ENCODE measurements at regions not wholly inside any gene's neighbourhood (a gene's known extent, or its start where the extent isn't known, plus 50 kb on each side); places are given as distances from the start of the nearest gene placed in this dataset.

DNA sequence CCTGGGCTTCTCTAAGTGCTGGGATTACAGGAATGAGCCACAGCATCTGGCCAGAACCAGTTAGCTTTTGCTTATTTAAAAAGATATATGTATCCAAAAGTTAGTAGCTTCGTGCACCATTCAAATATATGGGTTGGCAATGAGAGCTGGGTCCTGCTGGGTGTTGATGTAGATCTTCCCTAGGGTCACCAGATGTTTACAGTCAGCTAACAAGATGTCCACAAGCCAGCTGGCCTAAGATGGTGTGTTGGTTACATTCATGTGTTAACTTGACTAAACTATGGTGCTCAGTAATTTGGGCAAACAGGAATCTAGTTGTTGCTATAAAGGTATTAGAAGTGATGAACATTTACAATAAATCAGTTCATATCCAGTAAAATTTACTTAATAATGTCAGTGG is 948.6 kb upstream of the EDIL3 start (continued):
- TF ChIP-seq, protein P1, sequence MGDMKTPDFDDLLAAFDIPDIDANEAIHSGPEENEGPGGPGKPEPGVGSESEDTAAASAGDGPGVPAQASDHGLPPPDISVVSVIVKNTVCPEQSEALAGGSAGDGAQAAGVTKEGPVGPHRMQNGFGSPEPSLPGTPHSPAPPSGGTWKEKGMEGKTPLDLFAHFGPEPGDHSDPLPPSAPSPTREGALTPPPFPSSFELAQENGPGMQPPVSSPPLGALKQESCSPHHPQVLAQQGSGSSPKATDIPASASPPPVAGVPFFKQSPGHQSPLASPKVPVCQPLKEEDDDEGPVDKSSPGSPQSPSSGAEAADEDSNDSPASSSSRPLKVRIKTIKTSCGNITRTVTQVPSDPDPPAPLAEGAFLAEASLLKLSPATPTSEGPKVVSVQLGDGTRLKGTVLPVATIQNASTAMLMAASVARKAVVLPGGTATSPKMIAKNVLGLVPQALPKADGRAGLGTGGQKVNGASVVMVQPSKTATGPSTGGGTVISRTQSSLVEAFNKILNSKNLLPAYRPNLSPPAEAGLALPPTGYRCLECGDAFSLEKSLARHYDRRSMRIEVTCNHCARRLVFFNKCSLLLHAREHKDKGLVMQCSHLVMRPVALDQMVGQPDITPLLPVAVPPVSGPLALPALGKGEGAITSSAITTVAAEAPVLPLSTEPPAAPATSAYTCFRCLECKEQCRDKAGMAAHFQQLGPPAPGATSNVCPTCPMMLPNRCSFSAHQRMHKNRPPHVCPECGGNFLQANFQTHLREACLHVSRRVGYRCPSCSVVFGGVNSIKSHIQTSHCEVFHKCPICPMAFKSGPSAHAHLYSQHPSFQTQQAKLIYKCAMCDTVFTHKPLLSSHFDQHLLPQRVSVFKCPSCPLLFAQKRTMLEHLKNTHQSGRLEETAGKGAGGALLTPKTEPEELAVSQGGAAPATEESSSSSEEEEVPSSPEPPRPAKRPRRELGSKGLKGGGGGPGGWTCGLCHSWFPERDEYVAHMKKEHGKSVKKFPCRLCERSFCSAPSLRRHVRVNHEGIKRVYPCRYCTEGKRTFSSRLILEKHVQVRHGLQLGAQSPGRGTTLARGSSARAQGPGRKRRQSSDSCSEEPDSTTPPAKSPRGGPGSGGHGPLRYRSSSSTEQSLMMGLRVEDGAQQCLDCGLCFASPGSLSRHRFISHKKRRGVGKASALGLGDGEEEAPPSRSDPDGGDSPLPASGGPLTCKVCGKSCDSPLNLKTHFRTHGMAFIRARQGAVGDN (IDR thresholded peaks at IDR 0.05), result no peak
- TF ChIP-seq RAD51 (IDR thresholded peaks at IDR 0.05) (no peak), TCF7 (IDR thresholded peaks at IDR 0.05; ENCODE audit: borderline replicate concordance) (no peak), EP300 (IDR thresholded peaks at IDR 0.05; ENCODE audit: borderline replicate concordance in 1 of 2, control insufficient read depth in 1 of 2, low read depth in 2 of 2, low read length in 2 of 2) (no peak), NFYB (IDR thresholded peaks at IDR 0.05; ENCODE audit: insufficient read depth, low read depth, low read length) (no peak), SMAD1 (IDR thresholded peaks at IDR 0.05; ENCODE audit: low read depth, partially characterized antibody) (no peak)
- TF ChIP-seq, protein P2, sequence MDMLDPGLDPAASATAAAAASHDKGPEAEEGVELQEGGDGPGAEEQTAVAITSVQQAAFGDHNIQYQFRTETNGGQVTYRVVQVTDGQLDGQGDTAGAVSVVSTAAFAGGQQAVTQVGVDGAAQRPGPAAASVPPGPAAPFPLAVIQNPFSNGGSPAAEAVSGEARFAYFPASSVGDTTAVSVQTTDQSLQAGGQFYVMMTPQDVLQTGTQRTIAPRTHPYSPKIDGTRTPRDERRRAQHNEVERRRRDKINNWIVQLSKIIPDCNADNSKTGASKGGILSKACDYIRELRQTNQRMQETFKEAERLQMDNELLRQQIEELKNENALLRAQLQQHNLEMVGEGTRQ (IDR thresholded peaks at IDR 0.05; ENCODE audit: borderline replicate concordance, low read depth, low read length), result no peak

DNA sequence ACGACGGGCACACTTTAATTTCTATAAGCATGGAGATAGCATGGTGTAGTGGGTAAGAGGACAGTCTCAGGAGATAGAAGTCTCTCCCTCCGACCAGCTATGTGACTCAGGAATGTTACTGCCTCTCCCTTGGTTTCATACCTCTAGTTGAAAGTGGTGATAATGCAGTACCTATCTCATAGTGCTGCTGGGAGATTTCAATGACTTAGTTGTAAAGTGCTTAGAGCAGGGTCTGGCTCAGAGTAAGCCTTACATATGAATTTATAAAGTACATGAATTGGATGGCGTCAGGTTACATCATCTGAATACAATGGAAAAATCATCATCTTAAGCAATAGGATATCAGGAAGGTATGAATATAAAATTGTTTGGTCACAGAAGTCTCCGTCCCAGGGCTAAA is 952.8 kb upstream of the EDIL3 start:
- Histone ChIP-seq H3K79me2 (ENCODE audit: control insufficient read depth, insufficient read depth, low read length) (no peaks in the 10 kb centered on the region), H3K27ac (ENCODE audit: control insufficient read depth, insufficient read depth) (no peak overlapping the region), H3K36me3 (ENCODE audit: control insufficient read depth in 2 of 2, insufficient read depth in 2 of 2, low read length in 1 of 2) (no peaks in the 10 kb centered on the region), H3K4me2 (ENCODE audit: control insufficient read depth, insufficient read depth) (no peak overlapping the region), H3K4me1 (ENCODE audit: control insufficient read depth, insufficient read depth, low read length) (no peaks in the 10 kb centered on the region), H3K27me3 (replicated peaks in 1 of 2; ENCODE audit: control insufficient read depth in 2 of 2, insufficient read depth in 2 of 2, low read length in 1 of 2) (no peaks in the 10 kb centered on the region), H3K9me3 (replicated peaks; ENCODE audit: control insufficient read depth, insufficient read depth, low read length) (no peaks in the 10 kb centered on the region), H3K9ac (ENCODE audit: control insufficient read depth, insufficient read depth, low read length) (no peak overlapping the region), H2AFZ (ENCODE audit: control insufficient read depth, low read depth, low read length) (no peak overlapping the region), H4K20me1 (ENCODE audit: control insufficient read depth, insufficient read depth) (no peaks in the 10 kb centered on the region), H3K4me3 (no peak overlapping the region)
- in situ Hi-C loops (cut with MboI), result no loop called here
- FAIRE-seq (no peak), DNase-seq (ENCODE audit: low read depth, low spot score) (no peak), ATAC-seq (no peak)
- intact Hi-C loops (cut with micrococcal nuclease; ENCODE audit: unreplicated experiment), result no loop called here
- RAD21 ChIA-PET (ENCODE audit: unreplicated experiment), result no interaction called here
- BruUV-seq (replicated peaks), result no TSS peak
- POLR2A ChIA-PET, result no interaction called here
- SMC1A ChIA-PET (ENCODE audit: uncharacterized antibody, unreplicated experiment), result no interaction called here
- CTCF ChIA-PET, result no interaction called here
- WGBS (ENCODE audit: insufficient coverage, insufficient replicate concordance, low lambda C conversion rate, missing lambda C conversion rate), result 7% methylated on average over 5 of the region's 5 CpGs
- no peak for TF ChIP-seq HDGF (IDR thresholded peaks at IDR 0.05)
- TF ChIP-seq, protein P3, sequence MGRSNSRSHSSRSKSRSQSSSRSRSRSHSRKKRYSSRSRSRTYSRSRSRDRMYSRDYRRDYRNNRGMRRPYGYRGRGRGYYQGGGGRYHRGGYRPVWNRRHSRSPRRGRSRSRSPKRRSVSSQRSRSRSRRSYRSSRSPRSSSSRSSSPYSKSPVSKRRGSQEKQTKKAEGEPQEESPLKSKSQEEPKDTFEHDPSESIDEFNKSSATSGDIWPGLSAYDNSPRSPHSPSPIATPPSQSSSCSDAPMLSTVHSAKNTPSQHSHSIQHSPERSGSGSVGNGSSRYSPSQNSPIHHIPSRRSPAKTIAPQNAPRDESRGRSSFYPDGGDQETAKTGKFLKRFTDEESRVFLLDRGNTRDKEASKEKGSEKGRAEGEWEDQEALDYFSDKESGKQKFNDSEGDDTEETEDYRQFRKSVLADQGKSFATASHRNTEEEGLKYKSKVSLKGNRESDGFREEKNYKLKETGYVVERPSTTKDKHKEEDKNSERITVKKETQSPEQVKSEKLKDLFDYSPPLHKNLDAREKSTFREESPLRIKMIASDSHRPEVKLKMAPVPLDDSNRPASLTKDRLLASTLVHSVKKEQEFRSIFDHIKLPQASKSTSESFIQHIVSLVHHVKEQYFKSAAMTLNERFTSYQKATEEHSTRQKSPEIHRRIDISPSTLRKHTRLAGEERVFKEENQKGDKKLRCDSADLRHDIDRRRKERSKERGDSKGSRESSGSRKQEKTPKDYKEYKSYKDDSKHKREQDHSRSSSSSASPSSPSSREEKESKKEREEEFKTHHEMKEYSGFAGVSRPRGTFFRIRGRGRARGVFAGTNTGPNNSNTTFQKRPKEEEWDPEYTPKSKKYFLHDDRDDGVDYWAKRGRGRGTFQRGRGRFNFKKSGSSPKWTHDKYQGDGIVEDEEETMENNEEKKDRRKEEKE (IDR thresholded peaks at IDR 0.05), result no peak
- no peak for TF ChIP-seq SUPT20H (IDR thresholded peaks at IDR 0.05; ENCODE audit: borderline replicate concordance, control insufficient read depth, low read depth, low read length)
- TF ChIP-seq ZNF622 (IDR thresholded peaks at IDR 0.05), result no peak
- no peak for TF ChIP-seq ZNF274 (IDR thresholded peaks at IDR 0.05; ENCODE audit: insufficient read depth, insufficient read length)
- no peak for TF ChIP-seq YY1 (IDR thresholded peaks at IDR 0.05; ENCODE audit: low read depth, low read length)
- TF ChIP-seq, protein P4, sequence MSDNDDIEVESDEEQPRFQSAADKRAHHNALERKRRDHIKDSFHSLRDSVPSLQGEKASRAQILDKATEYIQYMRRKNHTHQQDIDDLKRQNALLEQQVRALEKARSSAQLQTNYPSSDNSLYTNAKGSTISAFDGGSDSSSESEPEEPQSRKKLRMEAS (IDR thresholded peaks at IDR 0.05; ENCODE audit: low read depth, low read length), result no peak
- TF ChIP-seq STAT3 (IDR thresholded peaks at IDR 0.05; ENCODE audit: low read depth, low read length), result no peak
- TF ChIP-seq ASH2L (IDR thresholded peaks at IDR 0.05; ENCODE audit: borderline replicate concordance, low read depth), result no peak
- TF ChIP-seq ATF7 (IDR thresholded peaks at IDR 0.05; ENCODE audit: low read depth), result no peak
